ENCODE measurements at regions not wholly inside any gene's neighbourhood (a gene's known extent, or its start where the extent isn't known, plus 50 kb on each side); places are given as distances from the start of the nearest gene placed in this dataset.

DNA sequence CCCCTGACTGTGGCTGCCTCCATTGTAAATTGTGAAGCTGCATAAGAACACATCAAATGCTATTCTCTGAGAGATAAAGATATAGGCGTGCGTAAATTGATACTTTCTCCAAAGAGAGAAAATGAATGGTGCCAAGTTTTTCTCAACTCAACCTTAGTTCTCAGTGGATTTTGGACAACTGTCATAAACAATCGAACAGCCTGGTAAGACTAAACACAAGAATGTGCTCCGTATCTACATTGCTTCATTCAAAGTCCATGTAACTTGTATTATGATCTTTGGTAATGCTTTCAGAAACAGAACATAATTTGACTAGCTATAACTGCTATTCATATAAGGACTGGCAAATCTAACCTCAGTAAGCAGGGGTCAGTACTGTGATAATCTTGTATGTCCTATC is 429.1 kb downstream of the SEMA3D start:
- TF ChIP-seq, protein P1, sequence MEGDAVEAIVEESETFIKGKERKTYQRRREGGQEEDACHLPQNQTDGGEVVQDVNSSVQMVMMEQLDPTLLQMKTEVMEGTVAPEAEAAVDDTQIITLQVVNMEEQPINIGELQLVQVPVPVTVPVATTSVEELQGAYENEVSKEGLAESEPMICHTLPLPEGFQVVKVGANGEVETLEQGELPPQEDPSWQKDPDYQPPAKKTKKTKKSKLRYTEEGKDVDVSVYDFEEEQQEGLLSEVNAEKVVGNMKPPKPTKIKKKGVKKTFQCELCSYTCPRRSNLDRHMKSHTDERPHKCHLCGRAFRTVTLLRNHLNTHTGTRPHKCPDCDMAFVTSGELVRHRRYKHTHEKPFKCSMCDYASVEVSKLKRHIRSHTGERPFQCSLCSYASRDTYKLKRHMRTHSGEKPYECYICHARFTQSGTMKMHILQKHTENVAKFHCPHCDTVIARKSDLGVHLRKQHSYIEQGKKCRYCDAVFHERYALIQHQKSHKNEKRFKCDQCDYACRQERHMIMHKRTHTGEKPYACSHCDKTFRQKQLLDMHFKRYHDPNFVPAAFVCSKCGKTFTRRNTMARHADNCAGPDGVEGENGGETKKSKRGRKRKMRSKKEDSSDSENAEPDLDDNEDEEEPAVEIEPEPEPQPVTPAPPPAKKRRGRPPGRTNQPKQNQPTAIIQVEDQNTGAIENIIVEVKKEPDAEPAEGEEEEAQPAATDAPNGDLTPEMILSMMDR (conservative IDR thresholded peaks at IDR 0.05; ENCODE audit: low read depth in 2 of 2): no peak
- TF ChIP-seq EZH2 (IDR thresholded peaks at IDR 0.05; ENCODE audit: low read depth, unreplicated experiment): no peak
- TF ChIP-seq, protein P2, sequence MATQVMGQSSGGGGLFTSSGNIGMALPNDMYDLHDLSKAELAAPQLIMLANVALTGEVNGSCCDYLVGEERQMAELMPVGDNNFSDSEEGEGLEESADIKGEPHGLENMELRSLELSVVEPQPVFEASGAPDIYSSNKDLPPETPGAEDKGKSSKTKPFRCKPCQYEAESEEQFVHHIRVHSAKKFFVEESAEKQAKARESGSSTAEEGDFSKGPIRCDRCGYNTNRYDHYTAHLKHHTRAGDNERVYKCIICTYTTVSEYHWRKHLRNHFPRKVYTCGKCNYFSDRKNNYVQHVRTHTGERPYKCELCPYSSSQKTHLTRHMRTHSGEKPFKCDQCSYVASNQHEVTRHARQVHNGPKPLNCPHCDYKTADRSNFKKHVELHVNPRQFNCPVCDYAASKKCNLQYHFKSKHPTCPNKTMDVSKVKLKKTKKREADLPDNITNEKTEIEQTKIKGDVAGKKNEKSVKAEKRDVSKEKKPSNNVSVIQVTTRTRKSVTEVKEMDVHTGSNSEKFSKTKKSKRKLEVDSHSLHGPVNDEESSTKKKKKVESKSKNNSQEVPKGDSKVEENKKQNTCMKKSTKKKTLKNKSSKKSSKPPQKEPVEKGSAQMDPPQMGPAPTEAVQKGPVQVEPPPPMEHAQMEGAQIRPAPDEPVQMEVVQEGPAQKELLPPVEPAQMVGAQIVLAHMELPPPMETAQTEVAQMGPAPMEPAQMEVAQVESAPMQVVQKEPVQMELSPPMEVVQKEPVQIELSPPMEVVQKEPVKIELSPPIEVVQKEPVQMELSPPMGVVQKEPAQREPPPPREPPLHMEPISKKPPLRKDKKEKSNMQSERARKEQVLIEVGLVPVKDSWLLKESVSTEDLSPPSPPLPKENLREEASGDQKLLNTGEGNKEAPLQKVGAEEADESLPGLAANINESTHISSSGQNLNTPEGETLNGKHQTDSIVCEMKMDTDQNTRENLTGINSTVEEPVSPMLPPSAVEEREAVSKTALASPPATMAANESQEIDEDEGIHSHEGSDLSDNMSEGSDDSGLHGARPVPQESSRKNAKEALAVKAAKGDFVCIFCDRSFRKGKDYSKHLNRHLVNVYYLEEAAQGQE (IDR thresholded peaks at IDR 0.05; ENCODE audit: unreplicated experiment): no peak
- no peak for TF ChIP-seq POLR2AphosphoS5 (IDR thresholded peaks at IDR 0.05; ENCODE audit: low read depth)
- no peak for TF ChIP-seq EZH2phosphoT487 (IDR thresholded peaks at IDR 0.05; ENCODE audit: unreplicated experiment)

All from GM23338 (cell line).